GM23338 (cell line): ENCODE measurements at regions not wholly inside any gene's neighbourhood (a gene's known extent, or its start where the extent isn't known, plus 50 kb on each side); places are given as distances from the start of the nearest gene placed in this dataset.

ENCODE experiments used
- ATAC-seq: fragments of 200-7000 bp; cut with Tn5 transposase; 3 replicates; pipeline ENCODE4 v1.9.1; 2020
- DNase-seq: peaks from one replicate; pipeline ENCODE4 v3.0.0-alpha.2; 2015; ENCODE audit warnings: low spot score
- H2AFZ ChIP-seq: fragments of 200-600 bp; sonication (generic); 2 replicates; pipeline ENCODE4 v1.8.0; 2016; ENCODE audit warnings: antibody characterized with exemption, mild to moderate bottlenecking, moderate library complexity
- H3F3A ChIP-seq: fragments of 200-600 bp; sonication (generic); replicated peaks from 2 replicates; pipeline ENCODE4 v1.8.0; 2017; ENCODE audit warnings: antibody characterized with exemption, mixed run types, low read depth
- H3K27ac ChIP-seq: fragments of 200-600 bp; sonication (generic); 2 replicates; pipeline ENCODE4 v1.6.1; 2016; ENCODE audit warnings: low read depth
- H3K27me3 ChIP-seq: fragments of 200-600 bp; sonication (generic); 2 replicates; pipeline ENCODE4 v1.8.0; 2016; ENCODE audit warnings: mild to moderate bottlenecking, mixed run types, moderate library complexity; ENCODE audit not compliant: insufficient read depth
- H3K36me3 ChIP-seq: fragments of 200-600 bp; sonication (generic); 2 replicates; pipeline ENCODE4 v1.8.0; 2016; ENCODE audit warnings: mild to moderate bottlenecking; ENCODE audit not compliant: insufficient read depth
- H3K4me1 ChIP-seq: fragments of 200-600 bp; sonication (generic); 2 replicates; pipeline ENCODE4 v1.8.0; 2016; ENCODE audit warnings: mild to moderate bottlenecking, moderate library complexity; ENCODE audit not compliant: insufficient read depth
- H3K4me2 ChIP-seq: fragments of 200-600 bp; sonication (generic); 2 replicates; pipeline ENCODE4 v1.7.1; 2017; ENCODE audit warnings: mixed run types
- H3K4me3 ChIP-seq: fragments of 200-600 bp; sonication (generic); 2 replicates; pipeline ENCODE4 v1.6.1; 2016; ENCODE audit warnings: mixed run types
- H3K79me2 ChIP-seq: fragments of 200-600 bp; sonication (generic); replicated peaks from 2 replicates; pipeline ENCODE4 v1.8.0; 2017; ENCODE audit warnings: mild to moderate bottlenecking; ENCODE audit not compliant: insufficient read depth
- H3K9me2 ChIP-seq: fragments of 200-600 bp; sonication (generic); 2 replicates; pipeline ENCODE4 v1.8.0; 2017; ENCODE audit not compliant: insufficient read depth
- H4K20me1 ChIP-seq: fragments of 200-600 bp; sonication (generic); replicated peaks from 2 replicates; pipeline ENCODE4 v1.8.0; 2017; ENCODE audit warnings: mild to moderate bottlenecking; ENCODE audit not compliant: insufficient read depth
- H3K27ac Mint-ChIP-seq: 2 replicates; pipeline ENCODE4 v1.8.0; 2020; ENCODE audit warnings: inconsistent platforms, mild to moderate bottlenecking, moderate library complexity, mixed read lengths
- H3K27me3 Mint-ChIP-seq: 3 replicates; pipeline ENCODE4 v1.8.0; 2022; ENCODE audit warnings: low read depth, mild to moderate bottlenecking, moderate library complexity, mixed read lengths, inconsistent platforms; ENCODE audit not compliant: insufficient read depth, poor library complexity
- H3K36me3 Mint-ChIP-seq: 3 replicates; pipeline ENCODE4 v1.8.0; 2021; ENCODE audit warnings: low read depth, mild to moderate bottlenecking, inconsistent platforms, moderate library complexity, mixed read lengths
- H3K4me1 Mint-ChIP-seq: 3 replicates; pipeline ENCODE4 v1.8.0; 2020; ENCODE audit warnings: mild to moderate bottlenecking, inconsistent platforms, mixed read lengths
- H3K4me3 Mint-ChIP-seq: 3 replicates; pipeline ENCODE4 v1.8.0; 2021; ENCODE audit warnings: moderate library complexity, mild to moderate bottlenecking, inconsistent platforms, mixed read lengths
- H3K9me3 Mint-ChIP-seq: 3 replicates; pipeline ENCODE4 v1.8.0; 2020; ENCODE audit warnings: moderate library complexity, mild to moderate bottlenecking, inconsistent platforms, mixed read lengths
- CREB1 ChIP-seq: fragments of 250-450 bp; sonication (Bioruptor Pico); IDR thresholded peaks from 2 replicates; pipeline ENCODE4 v1.5.0; 2020; ENCODE audit warnings: low read depth, mild to moderate bottlenecking, moderate library complexity
- CTCF ChIP-seq, 2 experiments: fragments of 200-600 bp in 1 of 2; sonication (generic) in 1 of 2; conservative IDR thresholded peaks; 2 replicates each; pipeline versions ENCODE4 v1.5.1 to v1.6.1; 2016 to 2017; ENCODE audit warnings: antibody characterized with exemption in 2 of 2, low read depth in 2 of 2, mild to moderate bottlenecking in 2 of 2, moderate library complexity in 1 of 2
- ETS1 ChIP-seq: IDR thresholded peaks from 2 replicates; pipeline ENCODE4 v1.6.1; 2016; ENCODE audit warnings: antibody characterized with exemption
- EZH2 ChIP-seq: fragments of 200-600 bp; sonication (generic); IDR thresholded peaks from one replicate; pipeline ENCODE4 v1.8.0; 2017; ENCODE audit warnings: antibody characterized with exemption, mild to moderate bottlenecking, low read depth; ENCODE audit not compliant: unreplicated experiment
- EZH2phosphoT487 ChIP-seq: fragments of 200-600 bp; sonication (generic); IDR thresholded peaks from one replicate; pipeline ENCODE4 v1.8.1; 2018; ENCODE audit warnings: antibody characterized with exemption; ENCODE audit not compliant: unreplicated experiment
- JUNB ChIP-seq: IDR thresholded peaks from one replicate; pipeline ENCODE4 v1.6.1; 2016; ENCODE audit warnings: antibody characterized with exemption; ENCODE audit not compliant: unreplicated experiment
- NANOG ChIP-seq: IDR thresholded peaks from 2 replicates; pipeline ENCODE4 v1.6.1; 2016; ENCODE audit warnings: antibody characterized with exemption, borderline replicate concordance
- POLR2AphosphoS5 ChIP-seq: IDR thresholded peaks from 2 replicates; pipeline ENCODE4 v1.6.1; 2016; ENCODE audit warnings: antibody characterized with exemption, low read depth
- REST ChIP-seq: IDR thresholded peaks from one replicate; pipeline ENCODE4 v1.6.1; 2018; ENCODE audit warnings: antibody characterized with exemption; ENCODE audit not compliant: unreplicated experiment
- STAT1 ChIP-seq: IDR thresholded peaks from one replicate; pipeline ENCODE4 v1.6.1; 2016; ENCODE audit warnings: antibody characterized with exemption; ENCODE audit not compliant: unreplicated experiment
- ZNF114 ChIP-seq: fragments of 250-450 bp; sonication (Bioruptor Pico); IDR thresholded peaks from 2 replicates; pipeline ENCODE4 v1.5.0; 2020; ENCODE audit warnings: mild to moderate bottlenecking, moderate library complexity
- ZNF331 ChIP-seq: fragments of 250-450 bp; sonication (Bioruptor Pico); IDR thresholded peaks from 2 replicates; pipeline ENCODE4 v1.5.0; 2020; ENCODE audit warnings: low read depth, mild to moderate bottlenecking, moderate library complexity
- ZNF462 ChIP-seq: fragments of 250-450 bp; sonication (Bioruptor Pico); IDR thresholded peaks from 2 replicates; pipeline ENCODE4 v1.5.0; 2020; ENCODE audit warnings: mild to moderate bottlenecking, moderate library complexity

- ATAC-seq (no peak), DNase-seq (no peak)
- H3K9me3 Mint-ChIP-seq = peaks cover 41% of the 10 kb centered on the region
- Histone ChIP-seq H3K36me3 (no peaks in the 10 kb centered on the region), H3K79me2 (no peaks in the 10 kb centered on the region), H4K20me1 (no peaks in the 10 kb centered on the region), H2AFZ (no peak overlapping the region), H3K9me2 (peaks cover 6% of the 10 kb centered on the region), H3K27ac (no peak overlapping the region), H3K4me1 (no peaks in the 10 kb centered on the region), H3F3A (no peaks in the 10 kb centered on the region), H3K4me3 (no peak overlapping the region), H3K4me2 (no peak overlapping the region), H3K27me3 (no peaks in the 10 kb centered on the region)
- H3K27ac Mint-ChIP-seq = no peak overlapping the region
- TF ChIP-seq EZH2phosphoT487 = no peak
- TF ChIP-seq CREB1 (CRISPR knock-in tag) = no peak
- TF ChIP-seq ETS1 = no peak
- TF ChIP-seq REST = no peak
- TF ChIP-seq EZH2 = no peak
- TF ChIP-seq ZNF331 (CRISPR knock-in tag) = no peak
- TF ChIP-seq ZNF114 (CRISPR knock-in tag) = no peak
- TF ChIP-seq POLR2AphosphoS5 = no peak
- no peak for TF ChIP-seq JUNB
- no peak for TF ChIP-seq NANOG
- TF ChIP-seq STAT1 = no peak
- TF ChIP-seq ZNF462 (CRISPR knock-in tag) = no peak
- no peak for TF ChIP-seq CTCF (conservative IDR thresholded peaks at IDR 0.05; ENCODE audit: low read depth in 2 of 2)
- no peaks in the 10 kb centered on the region for H3K4me1 Mint-ChIP-seq
- H3K4me3 Mint-ChIP-seq = no peak overlapping the region
- H3K27me3 Mint-ChIP-seq = no peaks in the 10 kb centered on the region
- peaks cover 4% of the 10 kb centered on the region; the same call in 1 of the 3 replicates for H3K36me3 Mint-ChIP-seq
Observed at GRCh38 chr6:66605971-66606370, 898.9 kb upstream of the EYS start.
